ENCODE measurements at regions not wholly inside any gene's neighbourhood (a gene's known extent, or its start where the extent isn't known, plus 50 kb on each side); places are given as distances from the start of the nearest gene placed in this dataset.
A peak's percentile ranks its signal among the peaks of the same experiment; 100 is the strongest.

DNA sequence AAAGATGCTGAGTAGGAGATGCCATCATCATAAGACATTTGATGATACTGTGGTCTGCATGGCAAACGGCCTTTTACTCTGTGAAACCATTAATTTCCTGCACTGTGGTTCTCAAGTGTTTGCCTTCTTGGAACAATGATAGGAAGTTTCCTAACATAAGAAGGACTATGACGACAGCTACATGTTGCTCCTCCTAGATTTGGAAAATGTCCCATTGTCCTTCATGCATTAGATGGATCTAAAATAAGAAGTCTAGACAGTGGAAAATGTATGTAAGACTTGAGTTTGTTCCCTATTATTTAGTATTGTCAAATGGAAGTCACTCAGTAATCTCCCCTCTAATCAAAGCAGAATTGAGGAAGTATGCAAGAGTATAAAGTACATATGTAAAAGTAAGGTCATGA lies 98.5 kb upstream of the TMEM170B start:
- TF ChIP-seq POLR2A (IDR thresholded peaks at IDR 0.05) (no peak), POLR2AphosphoS5 (IDR thresholded peaks at IDR 0.05) (peak in 1 of 4 donors; percentile 46), EP300 (IDR thresholded peaks at IDR 0.05) (no peak)
- TF ChIP-seq, protein P1, sequence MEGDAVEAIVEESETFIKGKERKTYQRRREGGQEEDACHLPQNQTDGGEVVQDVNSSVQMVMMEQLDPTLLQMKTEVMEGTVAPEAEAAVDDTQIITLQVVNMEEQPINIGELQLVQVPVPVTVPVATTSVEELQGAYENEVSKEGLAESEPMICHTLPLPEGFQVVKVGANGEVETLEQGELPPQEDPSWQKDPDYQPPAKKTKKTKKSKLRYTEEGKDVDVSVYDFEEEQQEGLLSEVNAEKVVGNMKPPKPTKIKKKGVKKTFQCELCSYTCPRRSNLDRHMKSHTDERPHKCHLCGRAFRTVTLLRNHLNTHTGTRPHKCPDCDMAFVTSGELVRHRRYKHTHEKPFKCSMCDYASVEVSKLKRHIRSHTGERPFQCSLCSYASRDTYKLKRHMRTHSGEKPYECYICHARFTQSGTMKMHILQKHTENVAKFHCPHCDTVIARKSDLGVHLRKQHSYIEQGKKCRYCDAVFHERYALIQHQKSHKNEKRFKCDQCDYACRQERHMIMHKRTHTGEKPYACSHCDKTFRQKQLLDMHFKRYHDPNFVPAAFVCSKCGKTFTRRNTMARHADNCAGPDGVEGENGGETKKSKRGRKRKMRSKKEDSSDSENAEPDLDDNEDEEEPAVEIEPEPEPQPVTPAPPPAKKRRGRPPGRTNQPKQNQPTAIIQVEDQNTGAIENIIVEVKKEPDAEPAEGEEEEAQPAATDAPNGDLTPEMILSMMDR (IDR thresholded peaks at IDR 0.05) = no peak
- Histone ChIP-seq H3K9me3 (no peaks in the 10 kb centered on the region), H3K36me3 (no peaks in the 10 kb centered on the region), H3K4me1 (peaks cover 0 to 14% (median 8%) of the 10 kb centered on the region in 4 donors), H3K27me3 (no peaks in the 10 kb centered on the region), H3K27ac (no peak overlapping the region), H3K4me3 (no peak overlapping the region)
- DNase-seq = no peak
- intact Hi-C loops (cut with DNase I) = no loop called here
- 10 to 33% methylated on average over 2 of the region's 2 CpGs for WGBS, 2 donors

DNA sequence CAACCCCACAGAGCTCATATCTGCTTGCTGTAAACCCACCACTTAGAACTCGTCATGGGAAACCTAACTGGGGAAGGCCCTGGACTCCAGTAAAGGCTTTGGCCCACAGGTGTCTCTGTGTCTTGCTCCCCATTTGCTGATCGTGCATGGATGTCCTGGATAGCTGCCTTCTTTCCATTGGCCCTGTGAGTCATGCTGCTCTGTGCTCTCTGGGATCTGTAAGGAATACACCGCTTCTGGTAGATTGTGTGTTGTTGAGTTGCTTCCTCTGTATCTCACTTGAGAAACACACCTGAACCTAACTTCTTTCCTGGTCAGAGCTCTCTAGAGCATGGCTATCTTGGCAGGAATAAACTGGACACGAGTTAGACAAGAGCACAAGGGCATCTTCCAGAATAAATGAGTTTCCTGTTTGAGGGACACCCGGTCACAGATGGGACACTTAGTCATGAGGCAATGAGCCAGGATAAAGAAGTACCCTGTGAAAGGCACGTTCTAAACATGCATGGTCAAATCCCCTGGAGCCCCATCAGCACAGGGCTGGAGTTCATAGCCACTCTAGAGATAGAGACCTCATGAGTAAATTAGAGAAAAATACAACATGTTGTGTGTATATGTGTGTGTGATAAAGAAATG lies 99.6 kb upstream of the TMEM170B start:
- H3K4me3 ChIP-seq = no peak overlapping the region
- intact Hi-C loops (cut with DNase I) = no loop called here
- 86% methylated on average over 6 of the region's 6 CpGs for WGBS, 2 donors
- no peaks in the 10 kb centered on the region for H3K9me3 ChIP-seq
- TF ChIP-seq, protein P1 (IDR thresholded peaks at IDR 0.05) = no peak
- TF ChIP-seq POLR2A (IDR thresholded peaks at IDR 0.05) (no peak), EP300 (IDR thresholded peaks at IDR 0.05) (no peak), POLR2AphosphoS5 (IDR thresholded peaks at IDR 0.05) (peak in 1 of 4 donors; percentile 46)
- H3K4me1 ChIP-seq = peaks cover 0 to 23% (median 17%) of the 10 kb centered on the region in 4 donors
- no peak for DNase-seq
- H3K27ac ChIP-seq = no peak overlapping the region
- no peaks in the 10 kb centered on the region for H3K27me3 ChIP-seq
- no peaks in the 10 kb centered on the region for H3K36me3 ChIP-seq

DNA sequence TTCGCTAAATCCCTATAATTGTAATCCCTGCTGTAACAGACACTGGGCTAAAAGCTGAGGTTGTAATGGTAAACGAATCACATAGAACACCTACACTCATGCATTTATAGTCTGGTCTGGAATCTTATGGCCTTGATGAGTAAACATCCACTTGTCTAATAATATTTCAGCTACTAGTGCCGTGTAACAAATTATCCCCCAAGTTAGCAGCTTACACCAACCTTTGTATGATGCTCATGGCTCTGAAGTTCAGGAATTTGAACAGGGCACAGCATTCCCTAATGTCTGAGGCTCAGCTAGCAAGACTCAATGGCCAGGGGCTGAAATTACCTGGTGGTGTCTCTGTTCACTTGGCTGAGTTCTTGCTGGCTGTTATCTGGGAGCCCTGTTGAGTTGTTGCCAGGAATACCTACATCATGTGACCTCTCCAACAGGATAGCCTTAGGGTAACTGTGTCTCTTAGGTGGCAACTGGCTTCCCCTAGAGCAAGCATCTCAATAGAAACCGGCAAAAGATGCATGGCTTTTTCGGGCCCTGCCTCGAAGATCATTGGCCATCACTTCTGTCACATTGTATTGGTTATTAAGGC lies 100.9 kb upstream of the TMEM170B start:
- TF ChIP-seq, protein P1 (IDR thresholded peaks at IDR 0.05) = no peak
- TF ChIP-seq POLR2AphosphoS5 (IDR thresholded peaks at IDR 0.05) = no peak
- TF ChIP-seq POLR2A (IDR thresholded peaks at IDR 0.05) = no peak
- TF ChIP-seq EP300 (IDR thresholded peaks at IDR 0.05) = no peak
- Histone ChIP-seq H3K4me3 (no peak overlapping the region), H3K4me1 (peaks cover 0 to 33% (median 23%) of the 10 kb centered on the region in 4 donors), H3K27ac (no peak overlapping the region), H3K36me3 (no peaks in the 10 kb centered on the region), H3K9me3 (no peaks in the 10 kb centered on the region), H3K27me3 (no peaks in the 10 kb centered on the region)
- intact Hi-C loops (cut with DNase I) = no loop called here
- 95 to 96% methylated on average over 6 of the region's 6 CpGs for WGBS, 2 donors
- no peak for DNase-seq

DNA sequence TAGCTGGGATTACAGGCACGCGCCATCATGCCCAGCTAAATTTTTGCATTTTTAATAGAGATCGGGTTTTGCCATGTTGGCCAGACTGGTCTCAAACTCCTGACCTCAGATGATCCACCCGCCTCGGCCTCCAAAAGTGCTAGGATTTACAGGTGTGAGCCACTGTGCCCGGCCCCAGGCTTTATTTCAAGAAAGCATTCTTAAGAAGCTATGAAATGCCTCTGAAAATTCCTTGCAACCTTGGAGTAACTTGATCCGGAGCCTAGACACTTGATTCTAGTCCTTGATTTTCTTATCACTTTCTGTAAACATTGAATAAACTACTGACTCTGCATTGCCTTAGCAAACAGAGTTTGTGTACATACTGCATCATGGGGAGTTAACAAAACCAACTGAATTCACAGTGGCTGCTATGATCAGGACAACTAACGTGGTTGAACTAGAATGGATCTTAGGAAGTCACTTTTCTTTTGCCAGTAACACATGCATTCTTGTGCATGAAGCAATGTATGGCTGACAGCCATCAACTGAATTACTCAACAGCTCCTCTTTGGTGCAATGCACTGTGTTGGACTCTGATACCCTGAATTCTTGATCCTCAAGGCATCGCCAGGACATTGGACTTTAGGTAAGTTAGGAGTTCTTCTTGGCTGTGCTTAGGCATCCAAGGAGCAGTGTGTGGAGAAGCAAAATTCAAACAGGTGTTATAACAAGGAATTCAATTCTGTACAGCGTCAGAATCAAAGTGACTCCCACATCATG lies 102.8 kb upstream of the TMEM170B start:
- Histone ChIP-seq H3K9me3 (no peaks in the 10 kb centered on the region), H3K27ac (peak overlapping the region in 2 of 4 donors; percentile 59 to 77), H3K36me3 (no peaks in the 10 kb centered on the region), H3K4me3 (no peak overlapping the region), H3K27me3 (no peaks in the 10 kb centered on the region), H3K4me1 (peaks cover 0 to 33% (median 23%) of the 10 kb centered on the region in 4 donors)
- intact Hi-C loops (cut with DNase I) = no loop called here
- no peak for DNase-seq
- WGBS, 2 donors = 23 to 69% methylated on average over 10 of the region's 10 CpGs
- TF ChIP-seq POLR2A (IDR thresholded peaks at IDR 0.05) (no peak), POLR2AphosphoS5 (IDR thresholded peaks at IDR 0.05) (peak in 2 of 4 donors; percentile 19 to 20)
- TF ChIP-seq, protein P1 (IDR thresholded peaks at IDR 0.05) = no peak
